Activated T-cell treated with anti-CD3 and anti-CD28 coated beads, Interleukin-2, amount 50 U/mL, for 1 hour (primary cell): ENCODE measurements at regions not wholly inside any gene's neighbourhood (a gene's known extent, or its start where the extent isn't known, plus 50 kb on each side); places are given as distances from the start of the nearest gene placed in this dataset.
"Not testable (repeated sequence)": the region's sequence is repeated elsewhere in the genome, so short reads cannot be mapped to it uniquely, and the experiment has no call there.

Experiments used
- DNase-seq: peaks from one replicate; pipeline ENCODE4 v3.0.0-alpha.2; 2020

DNA sequence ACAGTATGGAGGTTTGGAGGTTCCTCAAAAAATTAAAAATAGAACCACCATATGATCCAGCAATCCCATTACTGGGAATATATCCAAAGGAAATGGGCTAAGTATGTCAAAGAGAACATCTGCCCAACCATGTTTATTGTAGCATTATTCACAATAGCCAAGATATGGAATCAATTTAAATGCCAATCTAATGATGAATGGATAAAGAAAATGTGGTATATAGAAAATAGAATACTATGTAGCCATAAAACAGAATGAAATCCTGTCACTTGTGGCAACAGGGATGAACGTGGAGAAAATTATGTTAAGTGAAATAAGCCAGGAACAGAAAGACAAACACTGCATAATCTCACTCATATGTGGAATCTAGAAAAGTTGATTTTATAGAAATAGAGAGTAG lies 201.7 kb upstream of the AJAP1 start:
- no peak for DNase-seq

DNA sequence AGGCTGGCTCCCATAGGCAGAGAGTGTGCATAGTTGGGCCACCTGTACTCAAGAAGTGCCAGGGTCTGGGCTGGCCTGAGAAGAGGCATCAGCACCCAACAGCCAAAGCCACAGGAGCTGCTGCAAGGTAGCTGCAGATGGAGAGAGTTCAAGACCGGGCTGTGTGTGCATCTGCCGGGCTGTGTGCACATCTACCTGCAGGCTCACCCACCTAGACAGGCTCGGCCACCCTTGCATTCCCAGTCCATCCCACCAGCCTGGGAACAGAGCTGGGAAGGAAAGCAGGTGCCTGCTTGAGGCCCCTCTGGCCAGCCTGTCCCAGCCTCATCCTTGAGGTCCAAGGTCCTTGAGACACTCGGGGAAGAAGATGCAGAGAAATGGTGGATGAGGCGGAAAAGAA lies 194.4 kb upstream of the AJAP1 start:
- no peak for DNase-seq

DNA sequence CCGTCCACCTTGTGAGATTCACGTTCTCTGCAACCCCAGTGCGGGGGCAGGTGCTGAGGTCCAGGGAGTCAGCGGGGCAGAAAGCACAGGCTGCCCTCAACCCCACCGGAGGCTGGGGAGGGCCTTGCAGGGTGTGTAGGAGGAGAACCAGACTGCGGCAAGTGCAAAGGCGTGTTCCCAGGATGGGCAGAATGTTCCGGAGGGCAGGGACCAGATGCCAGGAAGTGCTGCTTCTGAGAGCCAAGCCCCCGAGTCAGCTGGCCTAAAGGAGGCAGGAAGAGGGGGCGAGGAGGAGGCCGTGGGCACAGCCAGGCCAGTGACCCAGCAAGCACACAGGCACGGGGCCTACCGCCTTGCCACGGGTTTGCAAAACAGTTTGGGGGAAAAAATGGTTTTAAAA lies 193.8 kb upstream of the AJAP1 start:
- DNase-seq: no peak

DNA sequence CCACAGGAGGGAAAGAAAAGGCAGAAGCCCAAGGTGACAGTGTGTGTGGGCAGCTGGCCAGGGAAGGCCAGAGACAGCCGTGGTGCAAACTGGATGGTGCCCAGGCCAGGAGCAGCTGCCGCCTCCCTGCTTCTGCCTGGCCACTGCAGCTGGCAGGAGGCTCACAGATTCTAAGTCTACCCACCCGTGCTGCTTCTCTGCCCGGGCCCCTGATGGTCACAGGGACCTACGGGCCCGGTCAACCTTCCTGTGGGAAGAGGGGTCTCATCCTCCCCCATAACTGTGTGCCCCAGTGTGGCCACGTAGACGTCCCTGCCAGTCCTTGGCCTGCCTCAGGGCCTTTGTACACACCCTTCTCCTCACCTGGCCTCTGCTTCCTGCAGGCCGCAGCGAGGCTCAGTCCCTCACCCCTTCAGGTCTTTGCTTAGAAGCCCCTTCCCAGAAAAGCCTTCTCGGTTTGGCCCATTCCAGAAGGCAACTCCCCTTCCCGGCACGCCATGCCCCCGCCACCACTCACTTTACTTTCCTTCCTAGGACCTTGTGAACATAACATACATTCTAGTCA lies 192.6 kb upstream of the AJAP1 start:
- no peak for DNase-seq

DNA sequence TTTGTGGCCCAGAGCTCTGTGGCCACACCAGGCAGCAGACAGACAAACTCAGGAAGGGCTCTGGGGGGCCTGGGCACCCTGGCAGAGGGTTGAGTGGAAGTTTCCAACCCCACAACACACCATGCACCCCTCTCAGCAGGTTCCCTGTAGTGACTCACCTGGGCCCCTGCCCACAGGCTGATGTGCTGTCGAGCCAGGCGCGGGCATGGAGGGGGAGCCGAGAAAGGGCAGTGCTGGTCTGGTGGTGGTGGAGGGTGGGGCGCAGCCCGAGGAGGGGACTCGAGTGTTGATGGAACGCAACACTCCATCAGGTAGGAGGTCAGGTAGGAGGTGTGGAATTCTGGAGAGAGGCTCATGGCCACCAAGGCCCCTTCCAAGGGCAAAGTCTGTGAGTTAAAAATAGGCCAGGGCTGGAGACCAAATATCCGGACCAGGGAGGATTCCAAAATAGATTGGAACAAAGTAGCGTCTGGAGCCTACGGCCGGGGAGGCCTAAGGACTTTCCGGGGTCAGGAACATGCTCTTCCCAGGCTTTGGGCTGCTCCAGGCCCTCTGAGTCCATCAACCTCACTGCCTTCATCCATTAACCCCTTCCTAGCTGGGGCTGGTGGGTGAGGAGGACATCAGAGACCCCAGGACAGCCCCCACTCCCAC lies 191.5 kb upstream of the AJAP1 start:
- DNase-seq: no peak

DNA sequence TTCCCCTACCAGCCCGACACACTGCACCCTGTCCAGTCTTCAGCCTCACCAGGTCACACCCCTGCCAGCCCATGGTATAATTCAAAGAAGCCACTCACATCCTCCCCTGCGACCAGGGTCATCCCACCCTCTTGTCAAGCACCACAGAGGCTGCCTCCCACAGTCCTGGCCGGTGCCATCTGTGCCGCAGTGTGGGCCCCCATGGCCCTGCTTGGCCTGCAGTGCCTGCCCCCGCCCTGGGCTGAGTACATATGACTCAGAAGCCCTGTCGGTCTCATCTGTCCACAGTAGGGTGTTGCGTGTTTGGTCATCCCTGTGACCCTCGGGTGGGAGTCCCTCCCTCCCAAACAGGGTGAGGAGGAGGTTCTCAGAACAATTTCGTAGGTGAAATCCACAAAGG lies 190.8 kb upstream of the AJAP1 start:
- DNase-seq: no peak

DNA sequence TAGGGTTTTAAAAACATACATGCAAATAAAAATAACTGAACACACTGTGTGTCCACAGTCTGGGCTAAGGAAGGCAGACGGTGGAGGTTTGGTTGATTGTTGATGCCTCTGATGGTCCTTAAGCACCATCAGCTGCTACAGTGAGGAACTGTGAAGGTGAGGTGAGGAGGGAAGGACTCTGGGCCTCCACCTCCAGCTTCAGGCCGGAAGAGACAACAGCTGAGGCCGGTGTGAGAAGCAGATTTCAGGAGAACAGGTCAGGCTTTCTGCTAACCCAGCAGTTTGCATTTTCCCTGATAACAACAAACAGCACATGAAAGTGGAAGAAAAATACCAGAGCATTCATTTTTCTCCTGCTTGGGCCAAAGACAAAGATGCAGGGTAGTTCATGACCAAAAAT lies 189.9 kb upstream of the AJAP1 start:
- no peak for DNase-seq

DNA sequence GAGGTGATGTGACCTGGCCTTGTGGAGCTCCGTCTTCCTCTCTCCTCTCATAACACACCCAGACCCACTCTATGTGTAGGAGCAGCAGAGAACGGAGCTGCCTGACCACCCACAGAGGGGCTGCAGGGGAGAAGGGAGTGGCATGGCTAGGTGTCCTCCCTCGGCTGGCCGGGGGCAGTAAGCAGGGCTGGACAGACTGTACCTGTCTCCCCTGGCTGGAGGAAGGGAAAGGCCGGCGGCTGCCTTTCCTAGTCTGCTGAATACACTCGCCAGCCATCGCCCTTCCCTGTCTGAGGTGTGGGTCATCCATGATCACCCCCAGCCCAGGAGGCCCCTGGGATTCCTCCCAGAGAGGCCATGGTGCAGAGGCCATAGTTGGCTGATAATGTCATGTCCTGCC lies 187.2 kb upstream of the AJAP1 start:
- DNase-seq: no peak

DNA sequence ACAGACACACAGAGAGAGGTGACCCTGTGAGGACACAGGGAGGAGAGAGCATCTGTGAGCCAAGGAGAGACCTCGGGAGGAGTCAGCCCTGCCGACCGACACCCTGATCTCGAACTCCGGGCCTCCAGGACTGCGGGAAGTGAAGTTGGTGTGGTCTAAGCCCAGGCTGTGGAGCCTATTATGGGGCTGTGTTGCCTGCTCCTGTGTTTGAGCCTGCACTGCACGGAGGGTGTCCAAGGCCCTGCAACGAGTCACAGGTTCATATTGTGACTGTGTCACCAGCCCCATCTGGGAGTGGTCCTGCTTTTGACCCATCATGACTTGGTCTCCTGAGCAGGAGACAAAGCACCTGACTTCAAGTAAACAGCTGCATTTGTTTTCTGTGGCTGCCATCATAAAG lies 186.0 kb upstream of the AJAP1 start:
- DNase-seq: no peak

DNA sequence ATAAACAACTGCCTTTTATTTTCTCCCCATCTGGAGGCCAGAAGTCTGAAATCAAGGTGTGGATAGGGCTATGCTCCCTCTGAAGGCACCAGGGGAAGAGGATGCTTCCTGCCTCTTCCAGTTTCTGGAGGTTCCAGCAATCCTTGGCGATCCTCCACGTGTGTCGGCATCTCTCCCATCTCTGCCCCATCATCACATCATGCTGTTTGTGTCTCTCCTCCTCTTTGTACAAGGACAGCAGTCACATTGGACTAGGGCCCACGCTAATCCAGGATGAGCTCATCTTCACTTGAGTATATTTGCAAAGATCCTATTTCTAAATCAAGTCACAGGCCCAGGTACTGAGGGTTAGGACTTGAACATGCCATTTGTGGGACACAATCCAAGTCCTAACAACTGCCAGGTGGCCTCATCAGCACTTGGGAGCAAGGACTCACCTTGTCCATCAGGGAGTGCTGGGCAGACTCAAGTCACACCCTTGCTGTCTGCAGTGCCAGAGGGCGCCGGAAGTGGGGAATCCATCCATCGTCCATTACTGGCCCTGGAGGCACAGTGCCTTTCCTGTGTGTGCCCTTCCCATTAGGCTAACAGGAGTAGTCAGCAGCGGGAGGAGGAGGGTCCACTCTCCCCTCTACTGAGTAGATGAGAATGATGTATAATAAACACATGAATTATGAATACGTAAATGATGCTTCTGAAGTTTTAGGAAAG lies 185.4 kb upstream of the AJAP1 start:
- DNase-seq: no peak

DNA sequence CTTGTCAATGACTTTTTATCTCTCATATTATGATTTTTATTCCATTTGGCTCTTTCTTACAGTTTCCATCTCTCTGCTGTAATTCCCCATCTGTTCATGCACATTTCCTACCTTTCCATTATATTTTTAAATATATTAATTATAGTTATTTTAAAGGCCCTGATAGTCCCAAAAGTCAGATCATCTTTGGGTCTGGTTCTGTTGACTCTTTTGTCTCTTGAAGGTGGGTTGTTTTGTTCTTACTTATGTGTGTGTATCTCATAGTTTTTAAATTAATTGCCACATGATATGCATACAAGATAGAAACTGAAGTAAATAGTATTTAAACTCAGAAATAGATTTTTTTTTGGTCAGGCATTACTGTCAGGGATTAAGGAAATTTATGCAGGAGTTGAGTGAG lies 178.0 kb upstream of the AJAP1 start:
- no peak for DNase-seq

DNA sequence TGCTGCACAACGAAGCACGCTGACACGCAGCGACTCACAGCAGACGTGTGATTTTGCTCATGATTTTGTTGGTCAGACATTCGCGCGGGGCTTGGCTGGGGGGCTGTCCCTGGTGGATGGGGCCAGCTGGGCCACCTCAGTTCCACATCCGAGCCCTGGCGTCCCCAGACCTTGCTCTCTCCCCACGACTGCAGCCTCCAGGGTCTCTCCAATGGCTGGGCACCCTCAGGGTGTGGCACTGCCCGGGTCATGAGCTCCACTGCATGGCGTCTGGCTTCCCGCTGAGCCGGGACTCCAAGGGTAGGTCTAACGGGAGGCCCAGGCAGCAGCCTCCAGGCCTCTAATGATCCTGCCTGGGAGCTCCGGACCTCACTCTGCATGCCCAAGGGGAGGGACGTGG lies 173.0 kb upstream of the AJAP1 start:
- DNase-seq: no peak

DNA sequence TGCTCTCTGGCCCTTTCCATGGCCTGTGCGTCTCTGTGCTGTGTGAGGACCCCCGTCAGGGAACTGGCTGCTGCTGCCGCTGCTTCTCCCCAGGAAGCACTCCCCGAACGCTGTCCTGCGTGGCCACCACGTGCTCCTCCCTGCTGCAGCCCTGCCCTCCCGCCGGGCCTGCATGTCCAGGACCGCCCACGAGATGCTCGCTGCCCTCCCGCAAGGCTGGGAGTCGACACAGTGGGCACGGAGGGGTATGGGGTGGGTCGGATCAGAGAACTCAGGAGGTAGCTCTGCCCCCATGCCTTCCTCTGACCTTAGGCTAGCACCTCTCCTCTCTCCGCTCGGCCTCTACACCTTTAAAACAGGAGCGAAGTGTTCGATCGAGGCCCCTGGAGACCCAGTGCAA lies 171.9 kb upstream of the AJAP1 start:
- DNase-seq: no peak

DNA sequence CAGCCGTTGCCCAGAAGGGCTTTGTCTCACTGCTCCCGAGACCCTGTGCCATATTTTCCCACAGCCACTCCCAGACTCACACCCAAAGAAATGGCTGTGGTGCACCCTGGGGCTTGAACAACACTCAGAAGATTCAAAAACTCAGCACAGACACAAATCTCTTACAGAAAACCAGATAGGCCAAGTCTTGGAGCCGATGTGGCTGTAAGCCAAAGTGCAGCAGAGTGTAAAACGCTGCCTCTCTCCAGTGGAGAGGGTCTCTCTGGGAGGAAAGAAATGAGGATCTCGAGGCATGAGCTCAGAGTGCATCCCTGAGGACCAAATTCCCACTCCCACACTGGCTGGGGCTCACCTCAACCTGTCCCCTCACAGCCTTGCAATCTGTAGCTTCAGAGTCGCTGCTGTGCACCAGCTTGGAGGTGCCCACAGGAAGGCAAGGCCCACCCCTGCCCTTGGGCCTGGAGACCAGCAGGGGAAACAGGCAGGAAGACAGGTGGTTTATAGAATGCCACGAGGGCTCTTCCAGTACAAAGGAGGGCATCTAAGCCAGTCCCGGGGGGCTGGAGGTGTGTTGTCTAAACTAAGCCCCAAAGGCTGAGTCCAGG lies 171.3 kb upstream of the AJAP1 start:
- no peak for DNase-seq

DNA sequence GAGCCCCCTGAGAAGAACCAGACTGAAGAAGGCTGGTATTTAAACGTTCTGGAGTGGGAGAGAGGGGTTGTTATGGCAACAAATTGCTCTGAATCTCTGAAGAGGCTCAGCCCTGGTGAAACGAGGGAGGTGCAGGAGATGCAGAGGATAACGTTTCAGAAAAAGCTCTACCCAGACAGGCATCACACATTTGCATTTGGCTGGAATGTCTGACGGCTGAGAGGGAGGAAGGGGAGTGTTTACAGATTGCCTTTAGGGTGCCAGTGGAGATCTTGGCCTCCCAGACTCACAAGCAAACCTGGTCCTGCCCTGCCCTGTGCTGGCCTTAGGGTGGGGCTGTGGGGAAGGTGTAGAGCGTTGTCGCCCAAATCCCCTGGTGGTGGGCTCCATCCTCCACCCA lies 169.0 kb upstream of the AJAP1 start:
- no peak for DNase-seq

DNA sequence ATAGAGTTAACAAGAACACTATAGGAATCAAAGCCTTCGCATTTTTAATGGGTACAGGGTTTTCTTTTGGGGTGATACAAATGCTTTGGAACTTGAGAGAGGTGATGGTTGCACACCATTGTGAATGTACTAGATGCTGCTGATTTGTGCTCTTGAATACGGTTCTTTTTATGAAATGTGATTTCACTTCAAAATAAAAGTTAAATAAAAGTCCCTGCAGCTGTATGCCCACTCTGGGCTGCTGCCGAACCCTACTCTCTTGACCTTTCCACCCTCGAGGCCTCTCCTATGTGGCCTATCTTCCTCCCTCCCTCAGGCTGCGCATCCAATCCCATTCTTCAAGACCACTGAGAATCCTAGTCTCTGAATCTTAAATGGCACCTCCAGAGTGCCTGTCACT lies 168.5 kb upstream of the AJAP1 start:
- DNase-seq: no peak

DNA sequence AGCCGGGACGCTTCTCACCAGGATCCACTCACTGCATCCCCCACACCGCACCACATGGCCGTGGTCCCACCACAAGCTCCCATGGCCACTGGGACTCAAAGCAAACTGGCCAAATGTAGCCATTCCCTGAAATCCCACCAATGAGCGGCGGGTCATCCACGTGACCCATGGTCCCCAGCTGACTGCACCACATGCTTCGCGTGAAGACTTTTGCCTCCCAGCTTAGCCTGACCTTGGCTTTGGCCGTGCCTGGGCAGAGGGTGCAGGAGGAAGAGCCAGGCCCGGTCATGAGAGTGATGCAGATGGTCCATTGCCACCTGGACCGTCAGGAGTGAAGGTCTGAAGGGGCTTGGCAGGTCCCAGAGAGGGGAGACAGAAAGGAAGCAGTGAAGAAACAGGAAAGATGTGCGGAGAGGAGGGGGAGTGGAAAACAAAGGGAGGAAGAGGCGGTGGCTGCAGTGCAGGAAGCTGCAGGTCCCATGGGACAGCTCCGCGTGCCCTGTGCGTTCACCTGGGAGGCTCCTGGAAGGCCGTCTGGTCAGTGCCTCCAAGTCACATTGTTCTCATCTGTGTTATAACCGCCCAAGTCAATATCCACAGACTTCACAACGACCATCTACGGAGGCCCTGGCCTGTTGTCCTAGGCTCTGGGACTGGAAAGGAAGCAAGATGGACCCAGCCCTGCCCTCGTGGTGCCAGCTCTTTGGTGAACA lies 167.8 kb upstream of the AJAP1 start:
- no peak for DNase-seq

DNA sequence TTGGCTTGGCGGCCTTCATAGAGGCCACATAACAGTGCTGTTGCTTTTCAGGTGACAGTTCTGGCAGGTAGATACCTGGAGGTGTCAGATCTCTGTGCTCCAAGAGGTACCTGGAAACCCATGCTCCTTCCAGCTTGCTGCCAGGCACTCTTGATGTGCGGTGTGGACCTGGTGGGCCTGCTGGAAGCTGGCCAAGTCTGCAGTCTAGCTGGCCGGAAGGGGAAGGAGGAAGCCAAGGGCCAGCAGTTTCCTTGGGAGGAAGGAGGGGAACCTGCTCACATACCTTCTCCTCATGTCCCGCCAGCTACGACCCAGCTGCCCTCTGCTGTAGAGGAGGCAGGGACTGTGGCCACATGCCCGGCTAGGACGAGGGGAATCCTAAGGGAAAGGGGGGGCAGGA lies 166.4 kb upstream of the AJAP1 start:
- no peak for DNase-seq

DNA sequence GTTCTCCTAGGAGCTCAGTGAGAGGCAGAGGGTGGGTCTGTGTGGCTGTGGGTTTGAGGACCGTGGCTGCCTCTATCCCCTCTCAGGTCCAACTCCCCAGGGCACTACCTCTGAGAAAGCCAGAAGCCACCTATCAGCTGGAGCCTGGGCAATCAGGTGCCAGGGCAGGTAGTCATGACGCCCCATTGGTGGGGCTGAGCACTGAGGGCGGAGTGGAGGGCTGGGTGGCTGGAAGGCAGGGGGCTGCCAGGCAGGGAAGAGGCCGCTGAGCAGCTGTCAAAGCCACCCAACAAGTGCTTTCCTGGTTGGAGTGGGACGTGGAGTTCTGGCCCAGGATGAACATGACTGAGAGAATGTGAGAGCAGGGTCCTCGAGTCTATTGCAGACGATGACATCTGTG lies 164.9 kb upstream of the AJAP1 start:
- DNase-seq: no peak

DNA sequence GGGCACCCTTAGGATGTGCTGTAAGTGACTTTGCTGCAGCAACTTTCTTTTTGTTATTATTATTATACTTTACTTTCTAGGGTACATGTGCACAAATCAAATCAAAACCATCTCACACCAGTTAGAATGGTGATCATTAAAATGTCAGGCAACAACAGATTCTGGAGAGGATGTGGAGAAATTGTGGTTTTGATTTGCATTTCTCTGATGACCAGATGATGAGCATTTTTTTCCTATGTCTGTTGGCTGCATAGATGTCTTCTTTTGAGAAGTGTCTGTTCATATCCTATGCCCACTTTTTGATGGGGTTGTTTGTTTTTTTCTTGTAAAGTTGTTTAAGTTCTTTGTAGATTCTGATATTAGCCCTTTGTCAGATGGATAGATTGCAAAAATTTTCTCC lies 164.4 kb upstream of the AJAP1 start:
- DNase-seq: not testable (repeated sequence)

DNA sequence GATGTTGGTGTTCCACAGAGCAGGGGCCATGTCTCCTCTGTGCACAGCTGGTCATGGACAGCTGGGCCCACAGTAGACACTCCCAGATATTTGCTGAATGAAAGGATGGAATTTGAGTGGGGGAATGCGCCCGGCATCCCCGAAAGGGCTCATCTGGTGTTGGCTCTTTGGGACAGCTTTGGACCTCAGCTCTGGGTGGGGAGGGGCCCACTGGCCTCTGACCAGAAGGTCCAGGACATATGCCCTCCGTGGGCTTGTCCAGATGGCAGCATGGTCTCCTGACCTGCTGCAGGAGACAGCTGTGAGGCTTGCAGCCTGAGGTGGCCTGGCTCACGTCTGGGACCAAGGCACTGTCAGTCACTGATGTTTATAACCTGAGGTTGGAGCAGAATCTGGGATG lies 160.4 kb upstream of the AJAP1 start:
- no peak for DNase-seq

DNA sequence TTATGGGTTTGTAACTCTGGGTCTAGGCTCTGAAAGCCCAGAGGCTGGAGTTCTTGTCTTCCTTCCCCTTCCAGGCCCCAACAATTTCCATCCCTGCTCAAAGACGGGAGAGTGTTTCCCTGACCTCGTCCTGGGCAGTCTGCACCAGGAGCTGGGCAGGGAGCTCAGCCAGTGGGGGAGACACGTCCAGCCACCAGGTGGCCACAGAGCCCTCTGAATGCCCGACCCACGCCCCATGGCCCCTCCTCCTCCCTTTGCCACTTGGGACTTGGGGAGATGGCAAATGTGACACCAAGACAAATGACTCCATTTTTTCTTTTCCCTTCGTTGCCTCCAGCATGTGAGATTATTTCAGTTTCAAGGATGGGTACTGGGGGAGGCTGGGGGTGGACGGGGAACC lies 159.9 kb upstream of the AJAP1 start:
- DNase-seq: no peak

DNA sequence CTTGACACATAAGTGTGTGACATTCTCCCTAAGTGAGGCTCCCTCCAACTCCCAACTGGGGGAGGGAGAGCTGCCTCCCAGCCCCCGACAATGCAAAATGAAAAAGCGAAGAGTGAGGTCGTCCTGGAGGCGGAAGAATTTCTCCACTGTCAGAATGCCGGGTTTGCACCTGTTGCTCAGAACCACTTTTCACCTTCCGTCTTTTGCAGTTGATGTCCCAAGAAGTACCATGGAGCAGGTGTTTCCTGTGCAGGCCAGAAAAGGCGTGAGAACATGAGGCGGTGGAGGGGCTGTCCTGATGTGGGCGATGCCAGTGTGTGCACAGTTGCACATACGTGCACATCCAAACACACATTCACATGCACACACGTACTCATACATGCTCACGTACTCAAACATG lies 158.6 kb upstream of the AJAP1 start:
- DNase-seq: no peak

DNA sequence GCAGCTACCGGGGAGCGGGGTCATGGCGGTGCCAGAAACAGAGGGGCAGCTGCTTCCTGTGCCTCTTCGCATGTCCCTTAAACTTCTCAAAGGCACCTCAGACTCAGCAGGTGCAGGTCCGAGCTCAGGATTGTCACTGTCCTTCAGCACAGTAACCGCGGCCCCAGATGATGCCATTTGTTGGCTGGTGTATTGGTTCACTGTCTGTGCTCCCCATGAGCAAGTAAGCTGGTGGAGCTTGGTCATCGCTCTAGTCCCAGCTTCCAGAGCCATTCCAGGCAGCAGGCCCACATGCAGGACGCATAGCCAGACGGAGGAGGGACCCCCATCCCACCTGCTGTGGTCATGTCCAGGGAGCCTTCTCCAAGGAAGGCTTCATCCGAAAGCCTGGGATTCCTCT lies 154.0 kb upstream of the AJAP1 start:
- no peak for DNase-seq
